ENCODE measurements at regions not wholly inside any gene's neighbourhood (a gene's known extent, or its start where the extent isn't known, plus 50 kb on each side); places are given as distances from the start of the nearest gene placed in this dataset.

GRCh38 chr5:66315784-66316183 lies 171.7 kb downstream of the SREK1 start:
- no peak overlapping the region for H3K27ac ChIP-seq
- H3K36me3 ChIP-seq, result no peaks in the 10 kb centered on the region
- no peak overlapping the region for H3K4me3 ChIP-seq
- TF ChIP-seq POLR2A (IDR thresholded peaks at IDR 0.05), result no peak
- no peak for TF ChIP-seq CTCF (IDR thresholded peaks at IDR 0.05)
- no peaks in the 10 kb centered on the region for H3K27me3 ChIP-seq
- DNase-seq, result no peak
- no peaks in the 10 kb centered on the region for H3K9me3 ChIP-seq
- intact Hi-C loops (cut with DNase I; ENCODE audit: low total_unique reads), result no loop called here
- H3K4me1 ChIP-seq, result no peaks in the 10 kb centered on the region

DNA sequence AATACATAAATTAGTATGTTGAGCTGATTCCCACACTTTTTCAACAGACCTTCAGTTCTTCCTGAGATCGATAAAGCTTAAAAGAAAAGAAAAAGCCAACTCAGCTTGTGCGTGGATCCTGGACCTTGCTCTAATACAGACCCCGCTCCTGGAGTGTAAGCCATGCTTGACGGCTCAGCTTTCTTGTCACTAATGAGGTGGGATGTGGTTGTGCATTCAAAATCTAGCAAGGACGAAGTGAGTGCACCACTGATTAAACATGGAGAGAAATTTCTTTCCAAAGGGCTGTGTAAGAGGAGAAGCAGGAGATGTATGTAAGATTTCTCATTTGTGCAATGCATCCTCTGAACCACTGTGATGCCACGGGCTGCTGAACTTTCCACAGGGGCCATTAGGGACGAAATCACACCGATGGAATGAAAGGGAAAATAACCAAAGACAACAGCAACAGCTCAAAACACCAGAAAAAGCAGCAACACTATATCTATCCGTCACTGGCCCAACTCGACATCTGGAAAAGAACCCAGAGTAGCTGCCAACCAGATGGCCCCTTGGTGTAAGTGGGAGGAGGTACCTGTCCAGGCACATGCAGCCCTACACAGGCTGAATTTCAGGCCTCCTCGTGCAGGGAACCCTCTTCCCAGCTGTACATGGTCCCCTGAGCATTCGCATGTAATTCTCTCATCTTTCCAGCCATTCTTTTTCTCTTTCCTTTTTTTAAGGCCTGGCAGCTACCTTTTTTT lies 178.9 kb downstream of the SREK1 start:
- no peaks in the 10 kb centered on the region for H3K27me3 ChIP-seq
- intact Hi-C loops (cut with DNase I; ENCODE audit: low total_unique reads), result no loop called here
- no peak overlapping the region for H3K4me3 ChIP-seq
- H3K4me1 ChIP-seq, result no peaks in the 10 kb centered on the region
- no peaks in the 10 kb centered on the region for H3K36me3 ChIP-seq
- no peak for DNase-seq
- H3K27ac ChIP-seq, result no peak overlapping the region
- TF ChIP-seq CTCF (IDR thresholded peaks at IDR 0.05), result no peak
- TF ChIP-seq POLR2A (IDR thresholded peaks at IDR 0.05), result no peak
- H3K9me3 ChIP-seq, result no peaks in the 10 kb centered on the region

DNA sequence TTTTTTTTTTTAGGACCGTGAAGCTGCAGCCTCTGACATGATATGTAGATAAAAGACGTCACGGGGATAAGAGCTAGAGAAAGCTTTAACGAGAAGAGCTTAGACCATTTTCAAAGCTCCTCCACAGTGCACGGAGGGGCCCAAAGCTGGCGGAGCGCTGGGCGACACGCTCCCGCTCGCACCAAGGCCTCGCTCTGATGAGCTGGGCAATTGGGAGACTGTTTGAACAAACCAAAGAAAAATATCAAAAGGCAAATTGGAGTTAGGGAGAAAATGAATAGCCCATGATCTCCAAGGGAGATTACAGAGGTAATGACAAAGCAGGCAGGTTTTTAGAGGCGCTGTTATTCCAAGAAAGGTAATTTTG lies 179.4 kb downstream of the SREK1 start:
- H3K27me3 ChIP-seq, result no peaks in the 10 kb centered on the region
- no peak overlapping the region for H3K4me3 ChIP-seq
- H3K9me3 ChIP-seq, result no peaks in the 10 kb centered on the region
- no peaks in the 10 kb centered on the region for H3K4me1 ChIP-seq
- no peak for TF ChIP-seq POLR2A (IDR thresholded peaks at IDR 0.05)
- no peak for TF ChIP-seq CTCF (IDR thresholded peaks at IDR 0.05)
- H3K27ac ChIP-seq, result no peak overlapping the region
- intact Hi-C loops (cut with DNase I; ENCODE audit: low total_unique reads), result no loop called here
- H3K36me3 ChIP-seq, result no peaks in the 10 kb centered on the region
- no peak for DNase-seq

- Histone ChIP-seq H3K9me3 (no peaks in the 10 kb centered on the region), H3K4me1 (no peaks in the 10 kb centered on the region), H3K27ac (no peak overlapping the region), H3K27me3 (no peaks in the 10 kb centered on the region), H3K4me3 (no peak overlapping the region), H3K36me3 (no peaks in the 10 kb centered on the region)
- intact Hi-C loops (cut with DNase I; ENCODE audit: low total_unique reads), result no loop called here
- DNase-seq, result no peak
- TF ChIP-seq CTCF (IDR thresholded peaks at IDR 0.05) (no peak), POLR2A (IDR thresholded peaks at IDR 0.05) (no peak)
Observed at GRCh38 chr5:66324357-66324756, 180.3 kb downstream of the SREK1 start.

DNA sequence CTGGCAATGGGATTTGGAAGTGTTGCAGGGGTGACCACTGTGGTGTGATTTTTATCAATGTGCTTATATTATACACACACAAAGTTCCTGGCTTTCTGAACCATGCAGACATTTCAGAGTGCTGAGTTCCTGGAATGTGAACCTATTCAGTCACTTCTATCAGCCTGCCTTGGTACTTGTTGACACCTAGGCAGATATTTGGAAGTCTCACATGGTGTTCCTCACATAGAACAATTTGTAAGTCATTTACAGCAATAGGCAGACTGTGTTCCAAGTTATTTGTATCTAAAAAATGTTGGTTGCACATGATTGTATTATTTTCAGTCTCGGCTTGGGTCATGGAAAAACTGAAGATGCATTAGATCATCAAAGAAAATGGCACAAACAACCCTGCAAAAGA lies 182.2 kb downstream of the SREK1 start:
- Histone ChIP-seq H3K36me3 (no peaks in the 10 kb centered on the region), H3K4me3 (no peak overlapping the region), H3K27ac (no peak overlapping the region), H3K4me1 (no peaks in the 10 kb centered on the region), H3K27me3 (no peaks in the 10 kb centered on the region), H3K9me3 (no peaks in the 10 kb centered on the region)
- TF ChIP-seq POLR2A (IDR thresholded peaks at IDR 0.05) (no peak), CTCF (IDR thresholded peaks at IDR 0.05) (no peak)
- intact Hi-C loops (cut with DNase I; ENCODE audit: low total_unique reads), result no loop called here
- DNase-seq, result no peak

Data from uterus (tissue), 3 donors.